OCI-LY1 (cell line): ENCODE measurements at regions not wholly inside any gene's neighbourhood (a gene's known extent, or its start where the extent isn't known, plus 50 kb on each side); places are given as distances from the start of the nearest gene placed in this dataset.

Source experiments
- H2AFZ ChIP-seq: fragments of 200-600 bp; sonication (generic), shearing (Covaris generic); 2 replicates; pipeline ENCODE4 v1.6.0; 2014; ENCODE audit warnings: antibody characterized with exemption, mild to moderate bottlenecking, low read length
- H3F3A ChIP-seq: fragments of 200-600 bp; sonication (generic), shearing (Covaris generic); 2 replicates; pipeline ENCODE4 v1.6.0; 2014; ENCODE audit warnings: mild to moderate bottlenecking, antibody characterized with exemption, low read length, moderate library complexity; ENCODE audit not compliant: insufficient read depth
- H3K27ac ChIP-seq: fragments of 200-600 bp; sonication (generic); 2 replicates; pipeline ENCODE4 v1.5.1; 2014; ENCODE audit warnings: low read length, mixed run types, mild to moderate bottlenecking, low read depth; ENCODE audit not compliant: poor library complexity, severe bottlenecking
- H3K27me3 ChIP-seq: fragments of 200-600 bp; sonication (generic); 2 replicates; pipeline ENCODE4 v1.6.0; 2014; ENCODE audit warnings: antibody characterized with exemption, mild to moderate bottlenecking, low read length, moderate library complexity; ENCODE audit not compliant: insufficient read depth
- H3K36me3 ChIP-seq: fragments of 200-600 bp; sonication (generic); 2 replicates; pipeline ENCODE4 v1.6.1; 2014; ENCODE audit warnings: mild to moderate bottlenecking, antibody characterized with exemption, low read length, moderate library complexity, mixed read lengths; ENCODE audit not compliant: insufficient read depth
- H3K4me1 ChIP-seq: fragments of 200-600 bp; sonication (generic); 2 replicates; pipeline ENCODE4 v1.5.1; 2014; ENCODE audit warnings: mild to moderate bottlenecking, low read length, moderate library complexity; ENCODE audit not compliant: insufficient read depth, severe bottlenecking
- H3K4me2 ChIP-seq: fragments of 200-600 bp; sonication (generic), shearing (Covaris generic); 2 replicates; pipeline ENCODE4 v1.6.1; 2014; ENCODE audit warnings: low read length
- H3K4me3 ChIP-seq: fragments of 200-600 bp; sonication (generic); 2 replicates; pipeline ENCODE4 v1.5.1; 2014; ENCODE audit warnings: low read length, low read depth, mild to moderate bottlenecking, mixed read lengths; ENCODE audit not compliant: poor library complexity, severe bottlenecking
- H3K79me2 ChIP-seq: fragments of 200-600 bp; shearing (Covaris generic); 2 replicates; pipeline ENCODE4 v1.6.1; 2016; ENCODE audit warnings: mixed run types, low read length, mixed read lengths; ENCODE audit not compliant: insufficient read depth
- H3K9ac ChIP-seq: fragments of 200-600 bp; sonication (generic), shearing (Covaris generic); 2 replicates; pipeline ENCODE4 v1.6.1; 2014; ENCODE audit warnings: mild to moderate bottlenecking, low read length, mixed read lengths
- H3K9me2 ChIP-seq: fragments of 200-600 bp; sonication (generic), shearing (Covaris generic); 2 replicates; pipeline ENCODE4 v1.6.1; 2014; ENCODE audit warnings: low read depth, mild to moderate bottlenecking, low read length, mixed read lengths
- H3K9me3 ChIP-seq: fragments of 200-600 bp; shearing (Covaris generic); 2 replicates; pipeline ENCODE4 v1.6.1; 2014; ENCODE audit warnings: low read length, mixed read lengths
- H4K20me1 ChIP-seq: fragments of 200-600 bp; sonication (generic), shearing (Covaris generic); 2 replicates; pipeline ENCODE4 v1.6.0; 2016; ENCODE audit warnings: mild to moderate bottlenecking, low read length; ENCODE audit not compliant: insufficient read depth
- CTCF ChIP-seq: fragments of 200-600 bp; sonication (generic), shearing (Covaris generic); IDR thresholded peaks from 2 replicates; pipeline ENCODE4 v1.5.1; 2017; ENCODE audit warnings: mild to moderate bottlenecking, antibody characterized with exemption, low read length, moderate library complexity, mixed read lengths
- EZH2 ChIP-seq: fragments of 200-600 bp; sonication (generic), shearing (Covaris generic); IDR thresholded peaks from 2 replicates; pipeline ENCODE4 v1.8.0; 2017; ENCODE audit warnings: borderline replicate concordance, mixed run types, mild to moderate bottlenecking, antibody characterized with exemption, low read length, moderate library complexity, mixed read lengths

GRCh38 chr2:177028296-177028695 lies 184.3 kb upstream of the HNRNPA3 start:
- Histone ChIP-seq H3K36me3 (no peaks in the 10 kb centered on the region), H3K9me3 (no peaks in the 10 kb centered on the region), H3K27ac (no peak overlapping the region), H3K9me2 (no peaks in the 10 kb centered on the region), H4K20me1 (no peaks in the 10 kb centered on the region), H3K9ac (no peak overlapping the region), H3K4me3 (no peak overlapping the region), H3K27me3 (no peaks in the 10 kb centered on the region), H3F3A (no peaks in the 10 kb centered on the region), H2AFZ (no peak overlapping the region), H3K4me1 (no peaks in the 10 kb centered on the region), H3K79me2 (no peaks in the 10 kb centered on the region), H3K4me2 (no peak overlapping the region)
- TF ChIP-seq EZH2: no peak
- TF ChIP-seq CTCF: no peak

GRCh38 chr2:177029075-177029474 lies 183.5 kb upstream of the HNRNPA3 start:
- H3K36me3 ChIP-seq: no peaks in the 10 kb centered on the region
- no peaks in the 10 kb centered on the region for H3K4me1 ChIP-seq
- H4K20me1 ChIP-seq: no peaks in the 10 kb centered on the region
- H3F3A ChIP-seq: no peaks in the 10 kb centered on the region
- no peak overlapping the region for H3K4me2 ChIP-seq
- no peak for TF ChIP-seq CTCF
- no peak for TF ChIP-seq EZH2
- no peaks in the 10 kb centered on the region for H3K9me2 ChIP-seq
- no peak overlapping the region for H3K4me3 ChIP-seq
- H3K79me2 ChIP-seq: no peaks in the 10 kb centered on the region
- H2AFZ ChIP-seq: no peak overlapping the region
- no peaks in the 10 kb centered on the region for H3K9me3 ChIP-seq
- no peak overlapping the region for H3K9ac ChIP-seq
- H3K27ac ChIP-seq: no peak overlapping the region
- no peaks in the 10 kb centered on the region for H3K27me3 ChIP-seq

- Histone ChIP-seq H4K20me1 (no peaks in the 10 kb centered on the region), H3K9me3 (no peaks in the 10 kb centered on the region), H3K4me2 (no peak overlapping the region), H3K27me3 (no peaks in the 10 kb centered on the region), H3K27ac (no peak overlapping the region), H3K9ac (no peak overlapping the region), H3K9me2 (no peaks in the 10 kb centered on the region), H3F3A (no peaks in the 10 kb centered on the region), H3K79me2 (no peaks in the 10 kb centered on the region), H3K4me1 (no peaks in the 10 kb centered on the region), H3K4me3 (no peak overlapping the region), H3K36me3 (no peaks in the 10 kb centered on the region), H2AFZ (no peak overlapping the region)
- no peak for TF ChIP-seq EZH2
- TF ChIP-seq CTCF: peak; percentile 35; the same call in 1 of the 2 replicates
Measured at GRCh38 chr2:177029501-177029900, 183.1 kb upstream of the HNRNPA3 start.
